ENCODE measurements at regions not wholly inside any gene's neighbourhood (a gene's known extent, or its start where the extent isn't known, plus 50 kb on each side); places are given as distances from the start of the nearest gene placed in this dataset.
"Not testable (repeated sequence)": the region's sequence is repeated elsewhere in the genome, so short reads cannot be mapped to it uniquely, and the experiment has no call there.

- no peaks in the 10 kb centered on the region for H3K36me3 ChIP-seq (ENCODE audit: control insufficient read depth, insufficient read depth, low read length)
- Mint-ChIP-seq H3K9me3 (ENCODE audit: unreplicated experiment) (peaks cover 11% of the 10 kb centered on the region), H3K27ac (ENCODE audit: unreplicated experiment) (no peak overlapping the region), H3K27me3 (ENCODE audit: insufficient read depth, unreplicated experiment) (peaks cover 29% of the 10 kb centered on the region), H3K4me3 (ENCODE audit: unreplicated experiment) (no peak overlapping the region), H3K4me1 (ENCODE audit: low read depth, unreplicated experiment) (no peaks in the 10 kb centered on the region), H3K36me3 (ENCODE audit: insufficient read depth, unreplicated experiment) (no peaks in the 10 kb centered on the region)
- DNase-seq, result no peak
- TF ChIP-seq, protein P1, sequence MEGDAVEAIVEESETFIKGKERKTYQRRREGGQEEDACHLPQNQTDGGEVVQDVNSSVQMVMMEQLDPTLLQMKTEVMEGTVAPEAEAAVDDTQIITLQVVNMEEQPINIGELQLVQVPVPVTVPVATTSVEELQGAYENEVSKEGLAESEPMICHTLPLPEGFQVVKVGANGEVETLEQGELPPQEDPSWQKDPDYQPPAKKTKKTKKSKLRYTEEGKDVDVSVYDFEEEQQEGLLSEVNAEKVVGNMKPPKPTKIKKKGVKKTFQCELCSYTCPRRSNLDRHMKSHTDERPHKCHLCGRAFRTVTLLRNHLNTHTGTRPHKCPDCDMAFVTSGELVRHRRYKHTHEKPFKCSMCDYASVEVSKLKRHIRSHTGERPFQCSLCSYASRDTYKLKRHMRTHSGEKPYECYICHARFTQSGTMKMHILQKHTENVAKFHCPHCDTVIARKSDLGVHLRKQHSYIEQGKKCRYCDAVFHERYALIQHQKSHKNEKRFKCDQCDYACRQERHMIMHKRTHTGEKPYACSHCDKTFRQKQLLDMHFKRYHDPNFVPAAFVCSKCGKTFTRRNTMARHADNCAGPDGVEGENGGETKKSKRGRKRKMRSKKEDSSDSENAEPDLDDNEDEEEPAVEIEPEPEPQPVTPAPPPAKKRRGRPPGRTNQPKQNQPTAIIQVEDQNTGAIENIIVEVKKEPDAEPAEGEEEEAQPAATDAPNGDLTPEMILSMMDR (IDR thresholded peaks at IDR 0.05; ENCODE audit: insufficient read depth in 1 of 2, low read depth in 1 of 2, low read length in 1 of 2, severe bottlenecking in 1 of 2, unreplicated experiment in 1 of 2), result no peak
- no TSS peak for BruUV-seq (replicated peaks)
- no peaks in the 10 kb centered on the region for H3K4me1 ChIP-seq
- ChIA-PET CTCF (no interaction called here), POLR2A (no interaction called here)
- H3K9me3 ChIP-seq, result no peaks in the 10 kb centered on the region
- H3K27me3 ChIP-seq (replicated peaks; ENCODE audit: control insufficient read depth, insufficient read depth, low read length), result no peaks in the 10 kb centered on the region
- no peak overlapping the region for H3K4me3 ChIP-seq (ENCODE audit: low read depth, low read length)
- intact Hi-C loops (cut with micrococcal nuclease; ENCODE audit: unreplicated experiment), result no loop called here
These were observed 459.9 kb upstream of the CAMK1G start for GRCh38 chr1:209123601-209124000.

- intact Hi-C loops (cut with micrococcal nuclease; ENCODE audit: unreplicated experiment); DNase-seq; H3K27ac Mint-ChIP-seq (ENCODE audit: unreplicated experiment); BruUV-seq (replicated peaks); H3K4me1 ChIP-seq; H3K27me3 Mint-ChIP-seq (ENCODE audit: insufficient read depth, unreplicated experiment); H3K9me3 ChIP-seq; H3K4me3 ChIP-seq (ENCODE audit: low read depth, low read length); H3K36me3 ChIP-seq (ENCODE audit: control insufficient read depth, insufficient read depth, low read length); H3K4me3 Mint-ChIP-seq (ENCODE audit: unreplicated experiment); H3K27me3 ChIP-seq (replicated peaks; ENCODE audit: control insufficient read depth, insufficient read depth, low read length); POLR2A ChIA-PET; CTCF ChIA-PET; H3K4me1 Mint-ChIP-seq (ENCODE audit: low read depth, unreplicated experiment); H3K36me3 Mint-ChIP-seq (ENCODE audit: insufficient read depth, unreplicated experiment): not testable (repeated sequence)
- H3K9me3 Mint-ChIP-seq (ENCODE audit: unreplicated experiment), result peaks cover 31% of the 10 kb centered on the region
These were observed 454.4 kb upstream of the CAMK1G start for GRCh38 chr1:209129091-209129490.

- H3K27me3 ChIP-seq (replicated peaks; ENCODE audit: control insufficient read depth, insufficient read depth, low read length), result no peaks in the 10 kb centered on the region
- 0 out of 2 replicates have a peak, but pooled peaks cover 5% of the 10 kb centered on the region for H3K9me3 ChIP-seq
- Mint-ChIP-seq H3K36me3 (ENCODE audit: insufficient read depth, unreplicated experiment) (no peaks in the 10 kb centered on the region), H3K9me3 (ENCODE audit: unreplicated experiment) (peaks cover 31% of the 10 kb centered on the region), H3K4me1 (ENCODE audit: low read depth, unreplicated experiment) (no peaks in the 10 kb centered on the region), H3K27ac (ENCODE audit: unreplicated experiment) (no peak overlapping the region), H3K4me3 (ENCODE audit: unreplicated experiment) (no peak overlapping the region), H3K27me3 (ENCODE audit: insufficient read depth, unreplicated experiment) (peaks cover 7% of the 10 kb centered on the region)
- H3K4me1 ChIP-seq, result no peaks in the 10 kb centered on the region
- ChIA-PET CTCF (no interaction called here), POLR2A (no interaction called here)
- DNase-seq, result no peak
- intact Hi-C loops (cut with micrococcal nuclease; ENCODE audit: unreplicated experiment), result no loop called here
- TF ChIP-seq, protein P1 (IDR thresholded peaks at IDR 0.05; ENCODE audit: insufficient read depth in 1 of 2, low read depth in 1 of 2, low read length in 1 of 2, severe bottlenecking in 1 of 2, unreplicated experiment in 1 of 2), result no peak
- H3K4me3 ChIP-seq (ENCODE audit: low read depth, low read length), result no peak overlapping the region
- no peaks in the 10 kb centered on the region for H3K36me3 ChIP-seq (ENCODE audit: control insufficient read depth, insufficient read depth, low read length)
- BruUV-seq (replicated peaks), result no TSS peak
These were observed 452.6 kb upstream of the CAMK1G start for GRCh38 chr1:209130886-209131285.

Data from Caco-2 (cell line).